ENCODE measurements at regions not wholly inside any gene's neighbourhood (a gene's known extent, or its start where the extent isn't known, plus 50 kb on each side); places are given as distances from the start of the nearest gene placed in this dataset.

GRCh38 chr20:63093966-63094766 lies 87.4 kb upstream of the BHLHE23 start:
- no peak overlapping the region for H3K4me3 Mint-ChIP-seq (ENCODE audit: low read depth, unreplicated experiment)
- CTCF ChIA-PET: interaction anchor here (0.5 to 1.2 kb wide), 2 partner anchors 34 to 129 kb away, joined by 3 to 4 read pairs; no protein-coding TSS in a partner anchor
- no peak for DNase-seq
- H3K27ac Mint-ChIP-seq (ENCODE audit: unreplicated experiment): no peak overlapping the region
- no TSS peak for BruUV-seq (replicated peaks)
- intact Hi-C loops (cut with micrococcal nuclease; ENCODE audit: unreplicated experiment): no loop called here
- H3K4me1 Mint-ChIP-seq (ENCODE audit: low read depth, unreplicated experiment): no peaks in the 10 kb centered on the region
- H3K9me3 Mint-ChIP-seq (ENCODE audit: low read depth, unreplicated experiment): no peaks in the 10 kb centered on the region
- TF ChIP-seq, protein P1, sequence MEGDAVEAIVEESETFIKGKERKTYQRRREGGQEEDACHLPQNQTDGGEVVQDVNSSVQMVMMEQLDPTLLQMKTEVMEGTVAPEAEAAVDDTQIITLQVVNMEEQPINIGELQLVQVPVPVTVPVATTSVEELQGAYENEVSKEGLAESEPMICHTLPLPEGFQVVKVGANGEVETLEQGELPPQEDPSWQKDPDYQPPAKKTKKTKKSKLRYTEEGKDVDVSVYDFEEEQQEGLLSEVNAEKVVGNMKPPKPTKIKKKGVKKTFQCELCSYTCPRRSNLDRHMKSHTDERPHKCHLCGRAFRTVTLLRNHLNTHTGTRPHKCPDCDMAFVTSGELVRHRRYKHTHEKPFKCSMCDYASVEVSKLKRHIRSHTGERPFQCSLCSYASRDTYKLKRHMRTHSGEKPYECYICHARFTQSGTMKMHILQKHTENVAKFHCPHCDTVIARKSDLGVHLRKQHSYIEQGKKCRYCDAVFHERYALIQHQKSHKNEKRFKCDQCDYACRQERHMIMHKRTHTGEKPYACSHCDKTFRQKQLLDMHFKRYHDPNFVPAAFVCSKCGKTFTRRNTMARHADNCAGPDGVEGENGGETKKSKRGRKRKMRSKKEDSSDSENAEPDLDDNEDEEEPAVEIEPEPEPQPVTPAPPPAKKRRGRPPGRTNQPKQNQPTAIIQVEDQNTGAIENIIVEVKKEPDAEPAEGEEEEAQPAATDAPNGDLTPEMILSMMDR (IDR thresholded peaks at IDR 0.05; ENCODE audit: unreplicated experiment): no peak
- peaks cover 62% of the 10 kb centered on the region for H3K27me3 Mint-ChIP-seq (ENCODE audit: unreplicated experiment)
- no peaks in the 10 kb centered on the region for H3K36me3 Mint-ChIP-seq (ENCODE audit: insufficient read depth, unreplicated experiment)

DNA sequence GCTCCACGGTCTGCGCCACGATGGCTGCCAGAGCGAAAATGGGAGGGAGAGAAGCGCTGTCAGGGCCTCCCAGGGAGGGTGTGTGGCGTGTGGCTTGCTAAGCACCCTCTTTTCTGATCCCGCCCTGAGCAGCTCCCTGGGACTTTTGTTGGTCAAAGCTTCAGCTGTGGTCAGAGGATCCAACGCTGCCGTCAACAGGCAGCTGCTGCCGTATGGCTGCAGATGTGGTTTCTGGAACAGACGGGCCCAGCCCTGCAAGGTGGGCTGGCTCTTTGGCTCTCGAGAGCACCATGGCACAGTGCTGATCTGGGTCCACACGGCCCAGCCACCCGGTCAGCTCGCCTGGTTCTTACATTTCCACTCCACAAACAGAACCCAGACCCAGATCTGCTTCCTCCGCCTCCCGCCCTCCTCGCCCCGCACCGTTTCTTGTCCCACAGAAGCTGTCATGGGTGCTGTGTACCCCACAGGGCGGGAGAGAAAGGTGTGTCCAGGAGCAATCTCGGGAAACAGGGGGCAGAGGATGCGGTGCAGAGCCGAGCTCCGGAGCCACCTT lies 86.0 kb upstream of the BHLHE23 start:
- intact Hi-C loops (cut with micrococcal nuclease; ENCODE audit: unreplicated experiment): no loop called here
- peaks cover 76% of the 10 kb centered on the region for H3K27me3 Mint-ChIP-seq (ENCODE audit: unreplicated experiment)
- CTCF ChIA-PET: no interaction called here

DNA sequence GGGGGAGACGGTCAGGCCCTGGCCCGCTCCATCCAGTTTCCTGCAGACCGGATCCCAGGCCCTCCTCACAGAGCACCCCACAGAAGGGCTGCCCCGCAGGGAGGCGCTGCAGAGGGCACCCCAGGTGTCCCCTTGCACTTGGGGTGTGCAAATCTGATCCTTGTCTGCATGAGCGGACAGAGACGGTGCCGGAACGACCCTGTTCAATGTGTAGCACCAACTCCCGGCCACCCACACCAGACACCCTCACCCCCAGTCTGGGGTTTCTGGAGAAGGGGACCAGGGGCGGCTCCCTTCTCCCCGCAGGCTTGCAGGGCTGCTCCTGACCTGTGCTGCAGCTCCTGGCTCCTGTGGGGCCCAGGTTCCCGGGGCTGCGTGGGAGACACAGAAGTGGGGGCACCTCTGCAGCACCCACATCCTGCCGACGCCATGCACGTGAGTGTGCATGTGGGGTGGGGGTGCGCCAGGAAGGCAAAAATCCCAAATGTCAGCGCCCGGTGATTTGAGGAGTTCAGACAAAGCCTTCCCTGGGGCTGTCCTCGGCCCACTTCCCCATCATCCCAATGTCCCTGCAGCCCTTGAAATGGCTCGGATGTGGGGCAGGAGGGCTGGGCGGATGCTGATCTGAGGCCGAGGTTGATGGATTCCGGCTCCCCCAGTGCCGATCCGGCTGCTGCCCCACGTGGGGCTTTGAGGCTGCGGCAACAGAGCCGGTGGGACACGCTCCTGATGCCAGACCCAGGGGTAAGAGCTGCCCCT lies 85.3 kb upstream of the BHLHE23 start:
- CTCF ChIA-PET: interaction anchor here (0.8 kb wide), 1 partner anchor 11 kb away, joined by 3 read pairs; no protein-coding TSS in a partner anchor
- BruUV-seq (replicated peaks): no TSS peak
- H3K4me1 Mint-ChIP-seq (ENCODE audit: low read depth, unreplicated experiment): no peaks in the 10 kb centered on the region
- peaks cover 83% of the 10 kb centered on the region for H3K27me3 Mint-ChIP-seq (ENCODE audit: unreplicated experiment)
- no peak overlapping the region for H3K4me3 Mint-ChIP-seq (ENCODE audit: low read depth, unreplicated experiment)
- no peak overlapping the region for H3K27ac Mint-ChIP-seq (ENCODE audit: unreplicated experiment)
- no peaks in the 10 kb centered on the region for H3K9me3 Mint-ChIP-seq (ENCODE audit: low read depth, unreplicated experiment)
- DNase-seq: no peak
- intact Hi-C loops (cut with micrococcal nuclease; ENCODE audit: unreplicated experiment): no loop called here
- H3K36me3 Mint-ChIP-seq (ENCODE audit: insufficient read depth, unreplicated experiment): no peaks in the 10 kb centered on the region
- TF ChIP-seq, protein P1 (IDR thresholded peaks at IDR 0.05; ENCODE audit: unreplicated experiment): no peak

More for the DNA sequence above, 86.0 kb upstream of the BHLHE23 start:
- BruUV-seq (replicated peaks): no TSS peak
- Mint-ChIP-seq H3K27ac (ENCODE audit: unreplicated experiment) (no peak overlapping the region), H3K4me3 (ENCODE audit: low read depth, unreplicated experiment) (no peak overlapping the region), H3K9me3 (ENCODE audit: low read depth, unreplicated experiment) (no peaks in the 10 kb centered on the region), H3K4me1 (ENCODE audit: low read depth, unreplicated experiment) (no peaks in the 10 kb centered on the region), H3K36me3 (ENCODE audit: insufficient read depth, unreplicated experiment) (no peaks in the 10 kb centered on the region)
- TF ChIP-seq, protein P1 (IDR thresholded peaks at IDR 0.05; ENCODE audit: unreplicated experiment): no peak
- DNase-seq: no peak

DNA sequence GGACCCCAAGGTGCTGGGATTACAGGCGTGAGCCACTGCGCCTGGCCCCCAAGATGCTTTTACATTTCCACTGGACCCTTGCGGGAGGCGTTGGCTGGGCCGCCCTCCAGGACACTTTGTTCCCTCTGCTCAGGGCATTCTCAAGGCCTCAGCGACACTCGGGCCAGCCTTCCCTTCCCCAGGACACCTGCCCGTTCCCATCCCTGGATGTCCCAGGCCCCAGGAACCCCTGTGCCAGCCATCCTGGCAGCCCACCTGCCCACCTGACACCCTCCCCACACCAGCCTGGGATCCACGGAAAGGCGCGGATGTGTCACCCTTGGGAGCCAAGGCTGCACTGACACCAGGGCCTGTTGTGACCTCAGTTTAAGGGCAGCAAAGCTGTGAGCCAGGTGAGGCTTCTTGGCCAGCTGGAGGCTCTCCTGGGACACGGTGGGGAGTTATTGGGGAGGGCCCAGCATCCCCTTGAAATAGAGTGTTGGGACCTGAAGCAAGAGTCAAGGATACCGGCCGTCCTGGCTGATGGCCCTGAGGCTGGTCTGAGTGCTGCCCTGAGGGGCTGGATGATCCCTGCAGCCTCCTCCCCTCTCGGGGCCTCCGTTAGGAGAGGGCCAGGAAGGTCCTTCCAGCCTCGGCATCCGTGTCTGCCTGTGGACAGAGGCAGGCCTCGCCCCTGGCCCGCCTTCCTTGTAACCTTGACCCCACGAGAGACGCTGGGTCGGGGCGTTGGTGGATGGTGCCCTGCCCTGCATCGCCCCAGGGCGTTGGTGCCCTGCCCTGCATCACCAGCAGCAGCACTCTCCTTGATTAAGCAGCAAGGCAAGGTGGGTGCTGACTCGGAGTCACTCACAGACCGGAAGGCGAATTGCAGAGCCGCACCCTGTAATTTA lies 84.2 kb upstream of the BHLHE23 start:
- CTCF ChIA-PET: no interaction called here
- Mint-ChIP-seq H3K27me3 (ENCODE audit: unreplicated experiment) (peaks cover 86% of the 10 kb centered on the region), H3K27ac (ENCODE audit: unreplicated experiment) (no peak overlapping the region), H3K4me3 (ENCODE audit: low read depth, unreplicated experiment) (no peak overlapping the region), H3K4me1 (ENCODE audit: low read depth, unreplicated experiment) (peaks cover under 1% of the 10 kb centered on the region), H3K36me3 (ENCODE audit: insufficient read depth, unreplicated experiment) (no peaks in the 10 kb centered on the region), H3K9me3 (ENCODE audit: low read depth, unreplicated experiment) (no peaks in the 10 kb centered on the region)
- DNase-seq: no peak
- TF ChIP-seq, protein P1 (IDR thresholded peaks at IDR 0.05; ENCODE audit: unreplicated experiment): no peak
- intact Hi-C loops (cut with micrococcal nuclease; ENCODE audit: unreplicated experiment): no loop called here
- no TSS peak for BruUV-seq (replicated peaks)

Data from Calu3 (cell line).